Kidney (tissue), 13 donors: ENCODE measurements at regions not wholly inside any gene's neighbourhood (a gene's known extent, or its start where the extent isn't known, plus 50 kb on each side); places are given as distances from the start of the nearest gene placed in this dataset.

Experiments used
- DNase-seq, 5 donors: peaks; one replicate each; pipeline ENCODE4 v3.0.0-alpha.2; 2013 to 2020
- FAIRE-seq: peaks from 2 replicates; lab custom pipeline; 2012; peaks lifted over from hg19 to GRCh38; lab: Jason Lieb, UNC
- H3K27ac ChIP-seq, 2 donors: one replicate each; pipeline ENCODE4 v1.7.0; 2013; ENCODE audit warnings: low read depth in 2 of 2, low read length in 2 of 2, inconsistent platforms in 1 of 2
- H3K27me3 ChIP-seq: one replicate; pipeline ENCODE4 v1.7.1; 2013; ENCODE audit warnings: low read length, inconsistent platforms; ENCODE audit not compliant: control insufficient read depth, insufficient read depth
- H3K36me3 ChIP-seq, 3 donors: one replicate each; pipeline versions ENCODE4 v1.7.0 to v1.7.1; 2013; ENCODE audit warnings: low read length in 3 of 3, control low read depth in 1 of 3, inconsistent platforms in 1 of 3; ENCODE audit not compliant: insufficient read depth in 3 of 3, control insufficient read depth in 2 of 3
- H3K4me1 ChIP-seq, 3 donors: one replicate each; pipeline versions ENCODE4 v1.7.0 to v1.7.1; 2013; ENCODE audit warnings: low read length in 3 of 3, inconsistent platforms in 1 of 3, low read depth in 1 of 3; ENCODE audit not compliant: control insufficient read depth in 2 of 3, insufficient read depth in 2 of 3
- H3K4me3 ChIP-seq, 3 donors: one replicate each; pipeline versions ENCODE4 v1.7.0 to v1.8.1; 2013; ENCODE audit warnings: low read length in 3 of 3, control low read depth in 1 of 3, inconsistent platforms in 1 of 3
- H3K9ac ChIP-seq, 3 donors: one replicate each; pipeline versions ENCODE4 v1.7.0 to v1.7.1; 2013; ENCODE audit warnings: low read length in 3 of 3, control low read depth in 1 of 3, inconsistent platforms in 1 of 3
- H3K9me3 ChIP-seq, 3 donors: one replicate each; pipeline versions ENCODE4 v1.7.0 to v1.7.1; 2013; ENCODE audit warnings: low read length in 3 of 3, control low read depth in 1 of 3, inconsistent platforms in 1 of 3; ENCODE audit not compliant: control insufficient read depth in 2 of 3, insufficient read depth in 1 of 3
- intact Hi-C: fragments of 100-400 bp; cut with DNase I; formaldehyde crosslinking; loops from one replicate; pipeline ENCODE4 v1.11.1; 2022
- TF ChIP-seq, protein P1 (sequence below): IDR thresholded peaks from 3 replicates; pipeline ENCODE4 v1.5.1; 2012; ENCODE audit warnings: mild to moderate bottlenecking, moderate library complexity, borderline replicate concordance; ENCODE audit not compliant: insufficient read depth; ENCODE audit errors: extremely low read depth
- donor health status: control.
- donor health status: control.
- donor health status: control.
- donor health status: control.
- donor health status: control.
- donor health status: DM: yes; HTN: yes; CAD: no.
- donor health status: Normal renal cell carcinoma (clear cell type).

DNA sequence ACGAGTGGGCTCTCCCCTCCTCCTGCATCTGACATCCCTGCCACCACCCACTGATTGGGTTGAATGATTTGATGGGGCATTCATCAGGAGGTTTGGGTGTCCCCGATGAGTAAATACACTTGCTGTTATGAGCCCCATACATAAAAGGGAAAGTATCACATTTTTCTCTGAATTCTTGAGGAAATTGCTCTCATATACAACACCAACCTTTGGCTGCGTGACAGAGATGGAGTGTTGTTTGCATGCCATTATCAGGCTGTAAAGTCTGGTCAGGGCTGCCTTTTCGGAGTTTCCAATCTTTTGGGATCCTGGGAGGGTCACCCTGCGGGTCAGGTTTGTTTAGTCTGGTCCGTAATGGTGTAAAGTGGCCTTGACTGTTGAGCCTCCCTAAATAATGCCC, 227.9 kb upstream of the SPRED2 start:
- Histone ChIP-seq H3K36me3 (no peaks in the 10 kb centered on the region), H3K4me1 (no peaks in the 10 kb centered on the region), H3K4me3 (no peak overlapping the region), H3K9me3 (no peaks in the 10 kb centered on the region), H3K27ac (no peak overlapping the region), H3K9ac (no peak overlapping the region), H3K27me3 (no peaks in the 10 kb centered on the region)
- intact Hi-C loops = no loop called here
- FAIRE-seq = no peak
- peak in 3 of 5 donors; percentile 21 to 45 (median 23) for DNase-seq
- TF ChIP-seq, protein P1, sequence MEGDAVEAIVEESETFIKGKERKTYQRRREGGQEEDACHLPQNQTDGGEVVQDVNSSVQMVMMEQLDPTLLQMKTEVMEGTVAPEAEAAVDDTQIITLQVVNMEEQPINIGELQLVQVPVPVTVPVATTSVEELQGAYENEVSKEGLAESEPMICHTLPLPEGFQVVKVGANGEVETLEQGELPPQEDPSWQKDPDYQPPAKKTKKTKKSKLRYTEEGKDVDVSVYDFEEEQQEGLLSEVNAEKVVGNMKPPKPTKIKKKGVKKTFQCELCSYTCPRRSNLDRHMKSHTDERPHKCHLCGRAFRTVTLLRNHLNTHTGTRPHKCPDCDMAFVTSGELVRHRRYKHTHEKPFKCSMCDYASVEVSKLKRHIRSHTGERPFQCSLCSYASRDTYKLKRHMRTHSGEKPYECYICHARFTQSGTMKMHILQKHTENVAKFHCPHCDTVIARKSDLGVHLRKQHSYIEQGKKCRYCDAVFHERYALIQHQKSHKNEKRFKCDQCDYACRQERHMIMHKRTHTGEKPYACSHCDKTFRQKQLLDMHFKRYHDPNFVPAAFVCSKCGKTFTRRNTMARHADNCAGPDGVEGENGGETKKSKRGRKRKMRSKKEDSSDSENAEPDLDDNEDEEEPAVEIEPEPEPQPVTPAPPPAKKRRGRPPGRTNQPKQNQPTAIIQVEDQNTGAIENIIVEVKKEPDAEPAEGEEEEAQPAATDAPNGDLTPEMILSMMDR = no peak

DNA sequence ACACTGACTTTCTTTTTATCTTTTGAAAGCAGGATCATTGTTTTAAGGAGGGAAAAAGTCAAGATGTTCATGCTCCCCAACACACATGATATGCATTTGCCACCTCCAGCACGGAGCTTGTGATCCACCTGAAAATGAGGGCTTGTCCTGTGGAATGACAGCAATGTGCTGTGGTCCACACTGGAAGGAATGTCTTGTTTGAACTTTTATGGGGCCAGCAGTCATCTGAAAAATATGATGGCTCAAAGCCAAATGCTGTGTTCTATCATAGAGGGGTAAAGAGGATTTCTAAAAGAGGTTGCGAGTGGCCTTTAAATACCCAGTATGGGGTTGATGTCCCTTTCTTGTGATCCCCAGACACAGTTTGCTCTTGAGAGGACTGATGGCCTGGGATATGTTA, 226.5 kb upstream of the SPRED2 start:
- Histone ChIP-seq H3K9me3 (no peaks in the 10 kb centered on the region), H3K4me1 (no peaks in the 10 kb centered on the region), H3K27me3 (no peaks in the 10 kb centered on the region), H3K9ac (no peak overlapping the region), H3K4me3 (no peak overlapping the region), H3K27ac (no peak overlapping the region), H3K36me3 (no peaks in the 10 kb centered on the region)
- TF ChIP-seq, protein P1 = no peak
- FAIRE-seq (no peak), DNase-seq (no peak)
- intact Hi-C loops = no loop called here

DNA sequence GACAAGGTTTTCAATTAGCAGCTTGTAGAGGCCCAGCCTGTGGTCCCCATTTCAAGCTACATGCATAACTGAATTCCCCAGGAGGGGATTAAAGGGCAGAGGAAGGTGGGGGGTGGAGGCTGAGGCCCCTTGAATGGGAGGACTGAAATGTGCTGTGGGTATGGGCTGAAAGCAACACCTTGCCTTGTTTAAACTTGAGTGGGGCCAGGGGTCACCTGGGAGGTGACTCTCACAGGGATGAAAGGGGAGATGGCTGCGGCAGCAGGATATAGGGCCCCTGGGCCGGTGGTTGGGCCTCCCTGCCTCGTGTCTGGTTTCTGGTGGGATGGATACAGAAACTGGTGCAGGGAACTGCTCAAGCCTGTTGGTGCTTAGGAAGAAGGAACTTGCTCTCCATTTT, 225.9 kb upstream of the SPRED2 start:
- intact Hi-C loops = no loop called here
- TF ChIP-seq, protein P1 = no peak
- no peak overlapping the region for H3K9ac ChIP-seq
- H3K27me3 ChIP-seq = no peaks in the 10 kb centered on the region
- no peaks in the 10 kb centered on the region for H3K36me3 ChIP-seq
- H3K4me1 ChIP-seq = no peaks in the 10 kb centered on the region
- no peak overlapping the region for H3K4me3 ChIP-seq
- DNase-seq (peak in 3 of 5 donors; percentile 15 to 54 (median 38)), FAIRE-seq (no peak)
- H3K27ac ChIP-seq = no peak overlapping the region
- no peaks in the 10 kb centered on the region for H3K9me3 ChIP-seq

DNA sequence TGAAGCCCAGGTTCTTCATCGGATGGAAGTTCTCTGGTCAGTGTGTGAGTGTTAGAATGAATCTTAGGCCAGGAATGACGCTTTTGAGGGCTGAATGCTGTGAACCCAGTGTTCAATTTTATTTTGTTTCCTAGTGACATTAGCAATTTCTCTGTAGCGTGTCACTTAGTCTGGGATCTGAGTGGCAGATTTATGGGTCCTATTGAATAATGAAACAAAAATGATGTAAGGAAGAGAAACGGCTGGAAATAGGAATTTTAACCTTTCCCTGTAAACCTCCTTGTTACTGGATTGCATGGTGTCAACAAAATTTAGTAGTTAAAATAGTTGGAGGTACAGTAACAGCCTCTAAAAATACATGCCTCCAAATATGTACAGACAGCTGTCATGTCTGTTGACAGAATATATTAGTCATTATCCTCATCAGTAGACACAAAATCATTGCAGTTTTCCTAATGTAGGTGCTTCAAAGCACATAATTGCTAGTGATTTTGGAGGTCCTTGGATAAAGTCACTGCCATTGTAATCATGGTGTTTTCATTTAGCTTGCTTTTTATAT, 223.8 kb upstream of the SPRED2 start:
- TF ChIP-seq, protein P1 = no peak
- Histone ChIP-seq H3K4me3 (no peak overlapping the region), H3K36me3 (no peaks in the 10 kb centered on the region), H3K4me1 (no peaks in the 10 kb centered on the region), H3K27me3 (no peaks in the 10 kb centered on the region), H3K27ac (no peak overlapping the region), H3K9ac (no peak overlapping the region), H3K9me3 (no peaks in the 10 kb centered on the region)
- intact Hi-C loops = no loop called here
- FAIRE-seq (no peak), DNase-seq (no peak)
